Epithelial cell of proximal tubule (primary cell): ENCODE measurements at regions not wholly inside any gene's neighbourhood (a gene's known extent, or its start where the extent isn't known, plus 50 kb on each side); places are given as distances from the start of the nearest gene placed in this dataset.

ENCODE experiments used
- DNase-seq: peaks from one replicate; pipeline ENCODE4 v3.0.0-alpha.2; 2011; ENCODE audit warnings: low read depth
- H3K4me3 ChIP-seq: 2 replicates; pipeline ENCODE4 v1.5.1; 2011; ENCODE audit warnings: low read depth, mild to moderate bottlenecking, low read length
- TF ChIP-seq, protein P1 (sequence below): conservative IDR thresholded peaks from 2 replicates; pipeline ENCODE4 v1.5.1; 2012; ENCODE audit warnings: low read depth, mild to moderate bottlenecking, low read length

DNA sequence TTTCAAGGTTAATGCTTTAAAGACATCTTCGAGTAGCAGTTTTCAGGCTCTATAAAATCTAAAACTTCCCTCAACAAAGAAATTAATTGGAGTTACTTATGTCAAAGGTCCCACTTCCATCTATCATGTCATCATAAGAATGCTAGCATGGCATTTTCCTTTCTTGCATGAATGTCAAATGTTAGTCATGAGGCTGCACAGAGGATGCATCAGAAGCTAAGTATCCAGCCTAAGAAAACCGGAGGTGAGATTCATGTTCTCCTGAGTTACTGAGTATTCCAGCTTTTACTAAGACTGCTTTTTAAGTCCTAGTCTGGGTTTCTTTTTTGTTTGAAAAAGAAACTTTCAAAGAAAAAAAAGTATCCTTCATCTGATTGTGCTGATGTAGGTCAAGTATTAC, 130.6 kb upstream of the CDH19 start:
- DNase-seq, result no peak
- no peak overlapping the region for H3K4me3 ChIP-seq
- TF ChIP-seq, protein P1, sequence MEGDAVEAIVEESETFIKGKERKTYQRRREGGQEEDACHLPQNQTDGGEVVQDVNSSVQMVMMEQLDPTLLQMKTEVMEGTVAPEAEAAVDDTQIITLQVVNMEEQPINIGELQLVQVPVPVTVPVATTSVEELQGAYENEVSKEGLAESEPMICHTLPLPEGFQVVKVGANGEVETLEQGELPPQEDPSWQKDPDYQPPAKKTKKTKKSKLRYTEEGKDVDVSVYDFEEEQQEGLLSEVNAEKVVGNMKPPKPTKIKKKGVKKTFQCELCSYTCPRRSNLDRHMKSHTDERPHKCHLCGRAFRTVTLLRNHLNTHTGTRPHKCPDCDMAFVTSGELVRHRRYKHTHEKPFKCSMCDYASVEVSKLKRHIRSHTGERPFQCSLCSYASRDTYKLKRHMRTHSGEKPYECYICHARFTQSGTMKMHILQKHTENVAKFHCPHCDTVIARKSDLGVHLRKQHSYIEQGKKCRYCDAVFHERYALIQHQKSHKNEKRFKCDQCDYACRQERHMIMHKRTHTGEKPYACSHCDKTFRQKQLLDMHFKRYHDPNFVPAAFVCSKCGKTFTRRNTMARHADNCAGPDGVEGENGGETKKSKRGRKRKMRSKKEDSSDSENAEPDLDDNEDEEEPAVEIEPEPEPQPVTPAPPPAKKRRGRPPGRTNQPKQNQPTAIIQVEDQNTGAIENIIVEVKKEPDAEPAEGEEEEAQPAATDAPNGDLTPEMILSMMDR, result no peak

GRCh38 chr18:66731890-66732289, 128.0 kb upstream of the CDH19 start:
- TF ChIP-seq, protein P1, result no peak
- no peak for DNase-seq
- H3K4me3 ChIP-seq, result no peak overlapping the region

DNA sequence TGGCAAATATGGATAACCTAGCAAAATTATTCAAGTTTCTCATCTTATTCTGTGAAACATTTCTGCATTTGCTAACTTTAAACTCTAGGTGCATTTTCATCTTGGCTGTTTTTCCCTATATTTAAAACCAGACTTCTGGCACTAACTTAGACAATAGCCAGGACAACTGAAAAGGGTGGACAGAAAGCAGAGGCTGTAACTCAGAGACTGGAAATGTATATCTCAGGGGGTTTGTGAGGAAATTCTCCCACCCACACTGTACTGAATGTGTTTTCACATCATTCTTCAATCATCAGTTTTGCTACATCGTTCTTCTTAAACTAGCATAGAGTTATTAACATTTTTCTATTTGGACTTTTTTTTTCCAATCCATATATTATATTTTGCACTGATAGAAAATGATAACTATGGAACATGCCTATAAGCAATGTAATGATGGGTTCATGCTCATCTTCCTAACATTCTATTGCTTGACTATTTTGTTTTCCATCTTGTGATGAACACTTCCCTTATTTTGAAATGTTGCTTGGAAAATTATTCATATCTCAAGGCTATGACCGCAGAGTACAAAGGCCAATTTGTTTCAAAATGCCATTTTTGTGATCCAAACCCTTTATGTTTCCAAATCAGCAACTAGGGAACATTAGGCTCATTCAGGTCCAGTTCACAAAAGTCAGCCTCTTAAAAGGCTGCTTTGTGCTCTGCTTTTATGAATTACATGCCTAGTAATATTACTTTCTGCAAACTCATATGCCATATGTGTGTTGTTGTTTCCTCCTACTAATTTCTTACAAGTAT, 125.8 kb upstream of the CDH19 start:
- no peak overlapping the region for H3K4me3 ChIP-seq
- DNase-seq, result no peak
- TF ChIP-seq, protein P1, result no peak

DNA sequence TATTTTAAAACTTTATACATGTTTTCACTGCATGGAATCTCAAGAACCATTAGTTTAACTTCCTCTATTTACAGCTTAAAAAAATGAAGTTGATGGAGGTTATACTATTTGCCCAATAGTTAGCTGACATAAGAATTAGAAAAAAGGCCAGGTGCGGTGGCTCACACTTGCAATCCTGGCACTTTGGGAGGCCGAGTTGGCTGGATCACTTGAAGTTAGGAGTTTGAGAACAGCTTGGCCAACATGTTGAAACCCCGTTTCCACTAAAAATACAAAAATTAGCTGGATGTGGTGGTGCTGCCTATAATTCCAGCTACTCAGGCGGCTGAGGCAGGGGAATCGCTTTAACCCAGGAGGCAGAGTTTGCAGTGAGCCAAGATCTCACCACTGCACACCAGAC, 125.1 kb upstream of the CDH19 start:
- no peak overlapping the region for H3K4me3 ChIP-seq
- TF ChIP-seq, protein P1, result no peak

GRCh38 chr18:66727991-66728390, 124.1 kb upstream of the CDH19 start:
- H3K4me3 ChIP-seq, result no peak overlapping the region
- TF ChIP-seq, protein P1, result no peak
- no peak for DNase-seq

More for the DNA sequence above, 125.1 kb upstream of the CDH19 start:
- no peak for DNase-seq

DNA sequence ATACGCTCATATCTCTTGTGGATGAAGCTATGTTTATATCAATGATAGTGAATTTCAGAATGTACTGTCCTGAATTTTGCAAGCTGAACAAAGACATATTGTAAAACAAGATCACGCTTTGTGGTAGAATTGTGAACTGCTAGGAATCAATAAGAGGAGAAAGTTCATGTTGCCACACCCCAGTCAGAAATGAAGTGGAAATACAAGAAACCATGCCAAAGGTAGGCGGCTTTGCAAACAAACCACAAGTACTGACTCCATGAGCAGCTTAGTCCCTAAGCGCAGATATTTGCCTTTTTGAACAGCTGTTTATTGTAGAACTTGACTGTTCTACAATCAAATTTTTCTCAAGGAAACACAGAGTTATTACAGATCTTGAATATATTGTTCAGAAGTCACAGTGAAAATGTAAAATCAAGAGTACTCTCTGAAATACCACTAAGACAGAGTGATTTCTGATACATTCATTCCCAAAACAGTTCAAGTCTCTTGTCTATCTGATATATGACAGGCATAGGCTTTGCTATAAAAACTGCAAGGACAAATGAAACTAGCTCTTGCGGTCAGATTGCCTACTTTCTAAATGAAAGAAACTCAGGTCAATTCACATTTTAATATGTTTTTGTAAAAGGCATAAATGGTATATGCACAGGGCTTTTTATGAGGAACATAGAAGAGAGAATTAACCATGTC, 120.9 kb upstream of the CDH19 start:
- DNase-seq, result no peak
- H3K4me3 ChIP-seq, result no peak overlapping the region
- TF ChIP-seq, protein P1, result no peak
